ENCODE measurements at regions not wholly inside any gene's neighbourhood (a gene's known extent, or its start where the extent isn't known, plus 50 kb on each side); places are given as distances from the start of the nearest gene placed in this dataset.

DNA sequence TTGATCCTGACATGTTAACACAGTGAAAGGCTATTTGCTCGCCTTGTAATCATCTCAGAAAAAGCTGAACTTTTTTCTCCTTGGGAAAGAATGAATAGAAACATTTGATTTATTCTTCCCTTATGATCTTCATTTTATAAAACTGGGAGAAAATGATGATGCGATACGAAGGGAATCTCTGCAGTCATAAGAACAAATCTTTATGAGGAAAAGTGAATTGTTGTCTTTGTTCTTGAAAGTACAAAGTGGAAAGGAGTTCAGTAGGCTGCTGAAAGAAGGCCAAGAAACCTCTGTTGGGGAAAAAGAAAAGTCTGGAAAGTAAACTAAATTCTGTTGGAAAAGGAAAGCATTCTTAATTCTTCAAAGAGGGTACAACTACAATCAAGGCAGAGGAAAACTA lies 248.8 kb downstream of the NSUN3 start:
- H3K27me3 Mint-ChIP-seq, result no peaks in the 10 kb centered on the region
- TF ChIP-seq, protein P1, sequence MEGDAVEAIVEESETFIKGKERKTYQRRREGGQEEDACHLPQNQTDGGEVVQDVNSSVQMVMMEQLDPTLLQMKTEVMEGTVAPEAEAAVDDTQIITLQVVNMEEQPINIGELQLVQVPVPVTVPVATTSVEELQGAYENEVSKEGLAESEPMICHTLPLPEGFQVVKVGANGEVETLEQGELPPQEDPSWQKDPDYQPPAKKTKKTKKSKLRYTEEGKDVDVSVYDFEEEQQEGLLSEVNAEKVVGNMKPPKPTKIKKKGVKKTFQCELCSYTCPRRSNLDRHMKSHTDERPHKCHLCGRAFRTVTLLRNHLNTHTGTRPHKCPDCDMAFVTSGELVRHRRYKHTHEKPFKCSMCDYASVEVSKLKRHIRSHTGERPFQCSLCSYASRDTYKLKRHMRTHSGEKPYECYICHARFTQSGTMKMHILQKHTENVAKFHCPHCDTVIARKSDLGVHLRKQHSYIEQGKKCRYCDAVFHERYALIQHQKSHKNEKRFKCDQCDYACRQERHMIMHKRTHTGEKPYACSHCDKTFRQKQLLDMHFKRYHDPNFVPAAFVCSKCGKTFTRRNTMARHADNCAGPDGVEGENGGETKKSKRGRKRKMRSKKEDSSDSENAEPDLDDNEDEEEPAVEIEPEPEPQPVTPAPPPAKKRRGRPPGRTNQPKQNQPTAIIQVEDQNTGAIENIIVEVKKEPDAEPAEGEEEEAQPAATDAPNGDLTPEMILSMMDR (IDR thresholded peaks at IDR 0.05), result no peak
- TF ChIP-seq EZH2 (IDR thresholded peaks at IDR 0.05; ENCODE audit: borderline replicate concordance, insufficient read depth, low read depth, low read length, poor library complexity, severe bottlenecking), result no peak
- no peaks in the 10 kb centered on the region for H3K79me2 ChIP-seq (ENCODE audit: control insufficient read depth, insufficient read depth, low read length)
- H3K4me1 ChIP-seq (ENCODE audit: control insufficient read depth in 2 of 2, insufficient read depth in 2 of 2, low read length in 2 of 2), result no peaks in the 10 kb centered on the region
- no peak overlapping the region for H2AFZ ChIP-seq (ENCODE audit: insufficient read depth, low read depth, low read length, poor library complexity, severe bottlenecking)
- no peaks in the 10 kb centered on the region for H3K27me3 ChIP-seq (replicated peaks in 1 of 4; ENCODE audit: control extremely low read depth in 1 of 4, control insufficient read depth in 3 of 4, insufficient read depth in 4 of 4, low read length in 3 of 4)
- no peaks in the 10 kb centered on the region for H3K9me3 ChIP-seq (ENCODE audit: control extremely low read depth in 1 of 3, control insufficient read depth in 2 of 3, insufficient read depth in 1 of 3, low read length in 2 of 3)
- H3K4me3 Mint-ChIP-seq, result no peak overlapping the region
- no peak overlapping the region for H3K27ac Mint-ChIP-seq
- ChIA-PET CTCF (no interaction called here), POLR2A (no interaction called here)
- no peak overlapping the region for H3K27ac ChIP-seq (ENCODE audit: low read length in 2 of 2)
- no peak overlapping the region for H3K4me2 ChIP-seq (replicated peaks; ENCODE audit: low read depth, low read length, poor library complexity, severe bottlenecking)
- no CpG with 5 or more reads among the region's 3 CpGs for WGBS (ENCODE audit: insufficient coverage)
- intact Hi-C loops (cut with micrococcal nuclease), result no loop called here
- no peak overlapping the region for H3K9ac ChIP-seq (ENCODE audit: low read length)
- H4K20me1 ChIP-seq (ENCODE audit: control insufficient read depth, insufficient read depth, low read length, poor library complexity, severe bottlenecking), result no peaks in the 10 kb centered on the region
- H3K4me3 ChIP-seq (ENCODE audit: control extremely low read depth in 1 of 5, extremely low read depth in 1 of 5, insufficient read depth in 1 of 5, low read depth in 2 of 5, low read length in 4 of 5), result no peak overlapping the region
- H3K4me1 Mint-ChIP-seq, result no peaks in the 10 kb centered on the region
- peaks cover 2% of the 10 kb centered on the region for H3K9me3 Mint-ChIP-seq (ENCODE audit: insufficient read depth)
- DNase-seq (no peak), ATAC-seq (ENCODE audit: low read depth) (no peak)
- H3K36me3 ChIP-seq (replicated peaks in 1 of 2; ENCODE audit: control extremely low read depth in 1 of 2, control insufficient read depth in 1 of 2, extremely low read depth in 1 of 2, insufficient read depth in 2 of 2, low read length in 1 of 2), result no peaks in the 10 kb centered on the region

DNA sequence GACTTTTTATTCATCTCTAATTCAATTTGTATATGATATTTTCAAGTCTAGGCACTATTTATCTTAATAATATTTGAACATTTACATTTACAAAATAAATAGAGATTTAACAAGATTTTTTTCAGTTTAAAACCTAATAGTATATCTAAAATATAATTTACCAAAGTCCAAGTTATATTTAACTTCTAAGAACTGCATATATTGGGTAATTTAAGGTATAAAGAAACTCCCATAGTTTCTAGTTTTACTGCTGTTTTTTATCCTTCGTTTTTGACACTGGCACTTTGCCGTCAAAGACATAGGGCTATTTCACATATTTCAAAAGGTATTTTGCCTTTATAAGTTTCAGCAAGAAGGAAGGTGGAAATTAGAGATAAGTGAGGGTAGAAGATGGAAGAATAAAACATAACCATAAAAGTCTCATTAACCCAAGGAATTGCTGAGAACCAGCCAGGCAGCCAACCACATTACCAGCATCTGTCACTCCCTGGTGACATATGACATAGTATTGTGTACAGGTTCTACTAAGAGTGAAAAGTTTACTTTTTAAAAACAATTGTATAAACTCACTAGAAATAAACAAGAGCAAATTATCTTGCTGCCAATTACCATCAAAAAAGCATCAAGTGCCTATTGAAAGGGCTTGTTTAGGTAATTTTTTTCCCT lies 251.5 kb downstream of the NSUN3 start:
- Histone ChIP-seq H3K9ac (ENCODE audit: low read length) (no peak overlapping the region), H3K79me2 (ENCODE audit: control insufficient read depth, insufficient read depth, low read length) (no peaks in the 10 kb centered on the region), H3K36me3 (replicated peaks in 1 of 2; ENCODE audit: control extremely low read depth in 1 of 2, control insufficient read depth in 1 of 2, extremely low read depth in 1 of 2, insufficient read depth in 2 of 2, low read length in 1 of 2) (no peaks in the 10 kb centered on the region), H3K4me2 (replicated peaks; ENCODE audit: low read depth, low read length, poor library complexity, severe bottlenecking) (no peak overlapping the region), H2AFZ (ENCODE audit: insufficient read depth, low read depth, low read length, poor library complexity, severe bottlenecking) (no peak overlapping the region), H3K27me3 (replicated peaks in 1 of 4; ENCODE audit: control extremely low read depth in 1 of 4, control insufficient read depth in 3 of 4, insufficient read depth in 4 of 4, low read length in 3 of 4) (no peaks in the 10 kb centered on the region), H3K4me3 (ENCODE audit: control extremely low read depth in 1 of 5, extremely low read depth in 1 of 5, insufficient read depth in 1 of 5, low read depth in 2 of 5, low read length in 4 of 5) (no peak overlapping the region), H3K27ac (ENCODE audit: low read length in 2 of 2) (no peak overlapping the region), H3K9me3 (ENCODE audit: control extremely low read depth in 1 of 3, control insufficient read depth in 2 of 3, insufficient read depth in 1 of 3, low read length in 2 of 3) (no peaks in the 10 kb centered on the region), H3K4me1 (ENCODE audit: control insufficient read depth in 2 of 2, insufficient read depth in 2 of 2, low read length in 2 of 2) (no peaks in the 10 kb centered on the region), H4K20me1 (ENCODE audit: control insufficient read depth, insufficient read depth, low read length, poor library complexity, severe bottlenecking) (no peaks in the 10 kb centered on the region)
- no CpG with 5 or more reads among the region's 2 CpGs for WGBS (ENCODE audit: insufficient coverage)
- Mint-ChIP-seq H3K4me1 (no peaks in the 10 kb centered on the region), H3K27me3 (no peaks in the 10 kb centered on the region), H3K27ac (no peak overlapping the region), H3K9me3 (ENCODE audit: insufficient read depth) (peaks cover under 1% of the 10 kb centered on the region), H3K4me3 (no peak overlapping the region)
- DNase-seq, result no peak
- intact Hi-C loops (cut with micrococcal nuclease), result no loop called here
- POLR2A ChIA-PET, result no interaction called here
- CTCF ChIA-PET, result no interaction called here
- TF ChIP-seq EZH2 (IDR thresholded peaks at IDR 0.05; ENCODE audit: borderline replicate concordance, insufficient read depth, low read depth, low read length, poor library complexity, severe bottlenecking), result no peak
- TF ChIP-seq, protein P1 (IDR thresholded peaks at IDR 0.05), result no peak
- no peak for ATAC-seq (ENCODE audit: low read depth)

Measured in B cell (primary cell).